GM21528 (cell line): ENCODE measurements at regions not wholly inside any gene's neighbourhood (a gene's known extent, or its start where the extent isn't known, plus 50 kb on each side); places are given as distances from the start of the nearest gene placed in this dataset.

Experiments
- ATAC-seq: cut with Tn5 transposase; IDR thresholded peaks from one replicate; pipeline ENCODE4 v1.9.1; 2021; ENCODE audit warnings: mild to moderate bottlenecking, moderate library complexity; ENCODE audit not compliant: unreplicated experiment, low FRiP score

GRCh38 chr1:208410409-208410808 lies 166.2 kb upstream of the PLXNA2 start:
- ATAC-seq: no peak

GRCh38 chr1:208413006-208413405 lies 168.8 kb upstream of the PLXNA2 start:
- no peak for ATAC-seq

- ATAC-seq: no peak
These were observed 174.5 kb upstream of the PLXNA2 start for GRCh38 chr1:208418667-208419066.

GRCh38 chr1:208419746-208420420 lies 175.7 kb upstream of the PLXNA2 start:
- no peak for ATAC-seq

GRCh38 chr1:208420696-208421095 lies 176.5 kb upstream of the PLXNA2 start:
- no peak for ATAC-seq

GRCh38 chr1:208421486-208421885 lies 177.3 kb upstream of the PLXNA2 start:
- no peak for ATAC-seq

- ATAC-seq: no peak
These were observed 179.3 kb upstream of the PLXNA2 start for GRCh38 chr1:208423526-208423925.

GRCh38 chr1:208425096-208425495 lies 180.9 kb upstream of the PLXNA2 start:
- no peak for ATAC-seq

GRCh38 chr1:208430220-208430619 lies 186.0 kb upstream of the PLXNA2 start:
- ATAC-seq: no peak

- ATAC-seq: no peak
These were observed 187.5 kb upstream of the PLXNA2 start for GRCh38 chr1:208431721-208432120.

GRCh38 chr1:208432346-208432745 lies 188.2 kb upstream of the PLXNA2 start:
- no peak for ATAC-seq

- ATAC-seq: no peak
These were observed 188.9 kb upstream of the PLXNA2 start for GRCh38 chr1:208433086-208433485.

- no peak for ATAC-seq
These were observed 189.8 kb upstream of the PLXNA2 start for GRCh38 chr1:208433971-208434370.

GRCh38 chr1:208437401-208437800 lies 193.2 kb upstream of the PLXNA2 start:
- no peak for ATAC-seq

- ATAC-seq: no peak
These were observed 194.0 kb upstream of the PLXNA2 start for GRCh38 chr1:208438112-208438699.

- no peak for ATAC-seq
These were observed 201.6 kb upstream of the PLXNA2 start for GRCh38 chr1:208445758-208446203.

- ATAC-seq: no peak
These were observed 202.1 kb upstream of the PLXNA2 start for GRCh38 chr1:208446271-208446691.

GRCh38 chr1:208448425-208448824 lies 204.2 kb upstream of the PLXNA2 start:
- ATAC-seq: no peak

- no peak for ATAC-seq
These were observed 205.8 kb upstream of the PLXNA2 start for GRCh38 chr1:208449951-208450350.

- no peak for ATAC-seq
These were observed 206.8 kb upstream of the PLXNA2 start for GRCh38 chr1:208450958-208451357.

- no peak for ATAC-seq
These were observed 211.6 kb upstream of the PLXNA2 start for GRCh38 chr1:208455821-208456220.

- ATAC-seq: no peak
These were observed 212.3 kb upstream of the PLXNA2 start for GRCh38 chr1:208456487-208456886.
